Iris pigment epithelial cell (primary cell): ENCODE measurements at regions not wholly inside any gene's neighbourhood (a gene's known extent, or its start where the extent isn't known, plus 50 kb on each side); places are given as distances from the start of the nearest gene placed in this dataset.
A peak's percentile ranks its signal among the peaks of the same experiment; 100 is the strongest.
"Not testable (repeated sequence)": the region's sequence is repeated elsewhere in the genome, so short reads cannot be mapped to it uniquely, and the experiment has no call there.

ENCODE experiments used
- DNase-seq: peaks from one replicate; pipeline ENCODE4 v3.0.0-alpha.2; 2011; ENCODE audit warnings: low read depth

DNA sequence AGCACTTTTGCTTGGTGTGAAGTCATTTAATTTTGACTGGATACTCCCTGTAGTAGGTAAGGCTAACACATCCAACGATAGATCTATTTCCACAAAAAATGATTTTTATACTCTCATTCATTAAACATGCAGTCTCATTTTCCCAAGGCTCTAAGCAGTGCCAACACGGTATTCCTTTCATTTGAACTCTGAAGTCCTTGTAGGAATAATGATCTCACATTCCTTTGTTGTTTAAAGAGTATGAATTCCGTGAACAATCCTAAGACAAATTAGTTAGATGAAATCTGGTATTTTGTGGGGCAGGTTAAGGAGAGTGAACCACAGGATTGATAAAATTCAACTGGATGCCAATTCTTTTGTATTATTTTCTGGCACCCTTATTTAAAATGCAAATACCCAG lies 66.6 kb downstream of the LACC1 start:
- DNase-seq = no peak

DNA sequence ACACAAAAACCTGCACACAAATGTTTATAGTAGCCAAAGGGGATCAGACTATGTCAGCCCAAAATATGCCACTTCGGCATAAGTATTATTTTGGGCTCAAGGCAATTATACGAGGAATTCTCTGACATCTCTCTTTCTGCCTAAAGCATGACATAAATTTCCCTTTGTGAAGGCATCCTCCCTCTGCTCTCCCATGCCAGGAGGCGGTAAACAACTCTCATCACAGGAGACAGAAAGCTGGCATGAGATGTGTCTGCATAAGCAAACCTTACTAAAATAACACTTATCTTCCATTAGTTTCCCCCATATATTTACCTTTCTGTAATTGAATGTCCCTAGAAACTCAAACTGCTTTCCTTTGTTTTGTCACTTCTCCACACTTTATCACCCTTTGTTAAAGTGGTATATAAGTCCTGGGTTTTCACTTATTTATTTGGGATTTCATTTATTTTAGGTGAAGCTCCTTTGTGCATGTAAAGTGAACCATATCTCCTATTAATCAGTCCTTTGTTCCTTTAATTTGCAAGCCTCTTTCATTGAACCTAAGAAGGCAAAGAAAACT lies 68.3 kb downstream of the LACC1 start:
- DNase-seq = no peak

DNA sequence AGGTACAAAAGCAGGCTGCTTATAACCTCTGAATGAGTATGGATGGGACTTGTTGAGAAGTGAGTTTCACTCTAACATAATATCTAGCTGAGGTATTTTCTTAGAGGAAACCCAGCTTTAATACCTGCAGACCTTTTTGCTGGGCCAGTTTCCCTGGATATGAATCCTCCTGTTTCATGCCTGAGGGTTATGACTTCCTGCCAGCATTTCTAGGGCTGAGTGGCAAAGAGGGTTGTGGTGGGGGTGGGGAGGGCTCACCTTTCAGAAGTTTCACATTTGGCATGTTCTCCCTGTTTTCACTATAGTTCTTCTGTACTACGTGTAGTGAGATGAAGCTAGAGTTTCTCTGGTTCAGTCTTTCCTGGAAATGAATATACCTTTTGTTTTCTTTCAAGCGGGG lies 73.7 kb downstream of the LACC1 start:
- no peak for DNase-seq

DNA sequence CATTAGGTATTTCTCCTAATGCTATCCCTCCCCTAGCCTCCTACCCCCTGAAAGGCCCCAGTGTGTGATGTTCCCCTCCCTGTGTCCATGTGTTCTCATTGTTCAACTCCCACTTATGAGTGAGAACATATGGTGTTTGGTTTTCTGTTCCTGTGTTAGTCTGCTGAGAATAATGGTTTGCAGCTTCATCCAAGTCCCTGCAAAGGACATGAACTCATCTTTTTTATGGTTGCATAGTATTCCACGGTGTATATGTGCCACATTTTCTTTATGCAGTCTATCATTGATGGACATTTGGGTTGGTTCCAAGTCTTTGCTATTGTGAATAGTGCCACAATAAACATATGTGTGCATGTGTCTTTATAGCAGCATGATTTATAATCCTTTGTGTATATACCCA lies 77.3 kb downstream of the LACC1 start:
- not testable (repeated sequence) for DNase-seq

DNA sequence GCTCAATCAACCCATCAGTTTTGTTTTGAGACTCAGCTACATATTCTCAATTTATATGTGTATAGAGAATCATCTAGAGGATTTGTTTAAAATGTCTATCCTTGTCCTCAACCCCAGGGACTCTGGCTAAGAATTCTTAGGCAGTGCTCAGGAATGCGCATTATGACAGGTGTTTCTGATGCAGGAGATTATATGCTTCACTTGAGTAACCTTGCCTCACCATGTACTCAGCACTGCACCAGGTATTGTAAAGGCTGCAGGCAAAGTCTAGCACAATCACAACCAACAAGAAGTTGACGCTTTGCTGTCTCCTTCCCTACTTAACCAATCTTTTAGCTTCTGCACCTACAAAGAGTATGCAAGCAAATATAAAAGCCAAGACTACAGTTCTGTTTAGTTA lies 79.6 kb downstream of the LACC1 start:
- no peak for DNase-seq

DNA sequence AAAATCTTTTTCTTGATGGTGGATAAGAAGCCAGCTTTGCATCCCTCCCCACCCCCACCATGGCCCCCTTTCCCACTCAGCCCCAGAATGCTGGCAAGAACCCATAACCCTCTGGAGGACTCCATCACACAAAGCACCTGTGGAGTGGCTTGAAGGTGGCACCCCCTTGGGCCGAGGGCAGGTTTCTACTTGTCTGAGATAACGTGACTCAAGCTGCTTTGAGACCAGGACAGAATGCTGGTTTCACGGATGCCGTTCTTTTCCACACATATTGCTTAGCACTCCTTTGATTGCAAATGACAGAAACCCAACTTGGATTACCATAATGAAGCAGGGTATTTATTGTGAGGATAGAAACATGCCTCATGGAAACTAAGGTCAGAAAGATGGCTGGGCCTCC lies 82.2 kb downstream of the LACC1 start:
- DNase-seq = no peak

DNA sequence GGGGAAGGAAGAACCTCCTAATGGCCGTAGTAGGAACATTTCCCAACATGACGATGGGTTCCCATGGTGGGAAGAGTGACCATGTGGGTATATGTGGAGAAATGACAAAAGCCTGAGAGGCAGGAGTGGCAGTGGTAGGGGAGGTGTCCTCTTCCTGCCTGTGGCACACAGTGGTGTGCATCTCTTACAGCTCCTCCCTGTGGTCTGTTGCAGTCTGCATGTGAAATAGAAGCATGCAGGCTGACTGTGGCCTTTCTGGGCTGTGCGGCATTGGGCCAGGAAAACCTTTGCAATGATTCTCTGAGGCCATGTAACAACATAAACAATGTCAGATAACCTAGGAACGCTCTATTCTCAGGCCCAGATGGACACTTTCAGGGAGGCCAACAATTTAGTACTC lies 84.0 kb downstream of the LACC1 start:
- DNase-seq = no peak

DNA sequence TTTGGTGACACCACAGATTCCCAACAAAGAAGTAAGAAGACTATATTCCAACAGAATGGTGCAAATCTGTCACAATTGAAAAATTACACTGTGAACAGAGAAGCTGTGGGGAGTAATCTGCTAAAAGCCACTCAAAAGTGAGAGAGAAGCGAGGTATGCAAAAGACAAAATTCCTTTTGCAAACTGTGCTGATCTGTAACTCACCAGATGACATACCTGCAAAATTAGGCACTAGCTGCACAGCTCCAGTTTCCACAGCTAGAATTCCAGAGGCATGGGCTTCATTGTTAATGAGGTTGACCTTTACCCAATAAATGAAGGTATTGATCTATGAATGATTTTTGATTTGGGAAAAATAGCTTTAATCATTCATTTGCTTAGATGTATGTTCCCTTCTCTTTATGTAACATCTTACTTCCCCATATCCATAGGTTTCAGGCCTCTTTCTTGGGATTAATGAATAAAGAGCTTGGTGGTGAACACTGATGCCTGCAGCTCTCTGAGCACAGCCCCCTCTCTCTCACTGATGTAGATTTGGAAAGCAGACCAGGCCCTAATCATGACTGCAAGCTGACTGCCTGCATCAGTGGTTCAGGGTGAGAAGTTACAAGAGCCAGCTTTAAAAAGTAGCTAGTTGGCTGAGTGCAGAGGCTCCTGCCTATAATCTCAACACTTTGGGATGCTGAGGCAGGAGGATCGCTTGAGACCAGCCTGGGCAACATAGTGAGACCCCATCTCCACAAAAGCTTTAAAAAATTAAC lies 85.2 kb downstream of the LACC1 start:
- DNase-seq = no peak

DNA sequence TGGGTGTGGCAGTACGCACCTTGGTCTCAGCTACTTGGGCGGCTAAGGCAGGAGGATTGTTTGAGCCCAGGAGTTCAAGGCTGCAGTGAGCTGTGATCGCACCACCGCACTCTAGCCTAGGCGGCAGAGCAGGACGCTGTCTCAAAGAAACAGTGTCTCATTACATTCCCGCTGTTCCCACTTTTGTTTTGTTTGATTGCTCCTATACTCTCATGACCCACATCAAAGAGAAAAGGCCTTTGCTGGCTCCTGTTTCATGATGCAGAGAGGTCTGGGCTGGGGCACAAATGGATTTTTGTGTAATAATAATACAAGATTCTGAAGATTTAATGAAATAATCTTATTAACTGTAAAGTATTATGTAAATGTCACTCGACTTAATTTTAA lies 85.7 kb downstream of the LACC1 start:
- no peak for DNase-seq

DNA sequence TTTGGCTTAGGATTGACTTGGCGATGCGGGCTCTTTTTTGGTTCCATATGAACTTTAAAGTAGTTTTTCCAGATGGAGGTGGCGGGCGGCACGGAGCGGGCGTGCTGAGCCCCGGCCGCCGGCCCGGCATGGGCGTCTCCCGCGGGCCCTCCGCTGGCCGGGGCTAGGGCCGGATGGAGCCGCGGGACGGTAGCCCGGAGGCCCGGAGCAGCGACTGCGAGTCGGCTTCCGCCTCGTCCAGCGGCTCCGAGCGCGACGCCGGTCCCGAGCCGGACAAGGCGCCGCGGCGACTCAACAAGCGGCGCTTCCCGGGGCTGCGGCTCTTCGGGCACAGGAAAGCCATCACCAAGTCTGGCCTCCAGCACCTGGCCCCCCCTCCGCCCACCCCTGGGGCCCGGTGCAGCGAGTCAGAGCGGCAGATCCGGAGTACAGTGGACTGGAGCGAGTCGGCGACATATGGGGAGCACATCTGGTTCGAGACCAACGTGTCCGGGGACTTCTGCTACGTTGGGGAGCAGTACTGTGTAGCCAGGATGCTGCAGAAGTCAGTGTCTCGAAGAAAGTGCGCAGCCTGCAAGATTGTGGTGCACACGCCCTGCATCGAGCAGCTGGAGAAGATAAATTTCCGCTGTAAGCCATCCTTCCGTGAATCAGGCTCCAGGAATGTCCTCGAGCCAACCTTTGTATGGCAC lies 88.7 kb downstream of the LACC1 start:
- not testable (repeated sequence) for DNase-seq

DNA sequence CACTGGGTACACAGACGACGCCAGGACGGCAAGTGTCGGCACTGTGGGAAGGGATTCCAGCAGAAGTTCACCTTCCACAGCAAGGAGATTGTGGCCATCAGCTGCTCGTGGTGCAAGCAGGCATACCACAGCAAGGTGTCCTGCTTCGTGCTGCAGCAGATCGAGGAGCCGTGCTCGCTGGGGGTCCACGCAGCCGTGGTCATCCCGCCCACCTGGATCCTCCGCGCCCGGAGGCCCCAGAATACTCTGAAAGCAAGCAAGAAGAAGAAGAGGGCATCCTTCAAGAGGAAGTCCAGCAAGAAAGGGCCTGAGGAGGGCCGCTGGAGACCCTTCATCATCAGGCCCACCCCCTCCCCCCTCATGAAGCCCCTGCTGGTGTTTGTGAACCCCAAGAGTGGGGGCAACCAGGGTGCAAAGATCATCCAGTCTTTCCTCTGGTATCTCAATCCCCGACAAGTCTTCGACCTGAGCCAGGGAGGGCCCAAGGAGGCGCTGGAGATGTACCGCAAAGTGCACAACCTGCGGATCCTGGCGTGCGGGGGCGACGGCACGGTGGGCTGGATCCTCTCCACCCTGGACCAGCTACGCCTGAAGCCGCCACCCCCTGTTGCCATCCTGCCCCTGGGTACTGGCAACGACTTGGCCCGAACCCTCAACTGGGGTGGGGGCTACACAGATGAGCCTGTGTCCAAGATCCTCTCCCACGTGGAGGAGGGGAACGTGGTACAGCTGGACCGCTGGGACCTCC lies 89.4 kb downstream of the LACC1 start:
- DNase-seq = not testable (repeated sequence)

DNA sequence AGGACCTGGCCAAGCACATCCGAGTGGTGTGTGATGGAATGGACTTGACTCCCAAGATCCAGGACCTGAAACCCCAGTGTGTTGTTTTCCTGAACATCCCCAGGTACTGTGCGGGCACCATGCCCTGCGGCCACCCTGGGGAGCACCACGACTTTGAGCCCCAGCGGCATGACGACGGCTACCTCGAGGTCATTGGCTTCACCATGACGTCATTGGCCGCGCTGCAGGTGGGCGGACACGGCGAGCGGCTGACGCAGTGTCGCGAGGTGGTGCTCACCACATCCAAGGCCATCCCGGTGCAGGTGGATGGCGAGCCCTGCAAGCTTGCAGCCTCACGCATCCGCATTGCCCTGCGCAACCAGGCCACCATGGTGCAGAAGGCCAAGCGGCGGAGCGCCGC lies 90.2 kb downstream of the LACC1 start:
- DNase-seq = not testable (repeated sequence)

DNA sequence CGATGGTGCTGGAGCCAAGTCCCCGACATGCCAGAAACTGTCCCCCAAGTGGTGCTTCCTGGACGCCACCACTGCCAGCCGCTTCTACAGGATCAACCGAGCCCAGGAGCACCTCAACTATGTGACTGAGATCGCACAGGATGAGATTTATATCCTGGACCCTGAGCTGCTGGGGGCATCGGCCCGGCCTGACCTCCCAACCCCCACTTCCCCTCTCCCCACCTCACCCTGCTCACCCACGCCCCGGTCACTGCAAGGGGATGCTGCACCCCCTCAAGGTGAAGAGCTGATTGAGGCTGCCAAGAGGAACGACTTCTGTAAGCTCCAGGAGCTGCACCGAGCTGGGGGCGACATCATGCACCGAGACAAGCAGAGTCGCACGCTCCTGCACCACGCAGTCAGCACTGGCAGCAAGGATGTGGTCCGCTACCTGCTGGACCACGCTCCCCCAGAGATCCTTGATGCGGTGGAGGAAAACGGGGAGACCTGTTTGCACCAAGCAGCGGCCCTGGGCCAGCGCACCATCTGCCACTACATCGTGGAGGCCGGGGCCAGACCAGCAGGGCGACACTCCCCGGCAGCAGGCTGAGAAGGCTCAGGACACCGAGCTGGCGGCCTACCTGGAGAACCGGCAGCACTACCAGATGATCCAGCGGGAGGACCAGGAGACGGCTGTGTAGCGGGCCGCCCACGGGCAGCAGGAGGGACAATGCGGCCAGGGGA lies 91.0 kb downstream of the LACC1 start:
- DNase-seq = not testable (repeated sequence)

DNA sequence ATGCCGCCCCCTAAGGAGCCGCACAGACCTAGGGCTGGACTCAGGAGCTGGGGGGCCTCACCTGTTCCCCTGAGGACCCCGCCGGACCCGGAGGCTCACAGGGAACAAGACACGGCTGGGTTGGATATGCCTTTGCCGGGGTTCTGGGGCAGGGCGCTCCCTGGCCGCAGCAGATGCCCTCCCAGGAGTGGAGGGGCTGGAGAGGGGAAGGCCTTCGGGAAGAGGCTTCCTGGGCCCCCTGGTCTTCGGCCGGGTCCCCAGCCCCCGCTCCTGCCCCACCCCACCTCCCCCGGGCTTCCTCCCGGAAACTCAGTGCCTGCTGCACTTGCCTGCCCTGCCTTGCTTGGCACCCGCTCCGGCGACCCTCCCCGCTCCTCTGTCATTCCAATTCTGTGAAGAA lies 91.6 kb downstream of the LACC1 start:
- DNase-seq = not testable (repeated sequence)

DNA sequence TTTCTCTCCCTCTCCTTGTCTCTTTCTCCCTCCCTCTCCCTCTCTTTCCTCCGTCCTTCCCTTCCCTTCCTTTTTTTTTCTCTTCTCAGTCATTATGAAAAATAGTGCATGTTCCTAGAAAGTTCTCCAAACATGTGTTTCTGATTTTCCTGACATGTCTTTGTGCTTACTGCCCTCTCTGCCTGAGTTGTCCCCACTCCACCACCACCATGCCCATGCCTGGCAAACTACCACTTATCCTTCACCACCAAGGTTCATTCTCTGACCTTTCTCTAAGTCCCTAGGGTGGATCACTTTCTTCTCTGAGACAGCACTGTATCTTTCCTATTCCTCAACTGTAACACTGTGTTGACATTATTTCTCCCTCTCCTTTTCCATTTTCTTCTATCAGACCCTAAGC lies 98.2 kb downstream of the LACC1 start:
- DNase-seq = no peak

DNA sequence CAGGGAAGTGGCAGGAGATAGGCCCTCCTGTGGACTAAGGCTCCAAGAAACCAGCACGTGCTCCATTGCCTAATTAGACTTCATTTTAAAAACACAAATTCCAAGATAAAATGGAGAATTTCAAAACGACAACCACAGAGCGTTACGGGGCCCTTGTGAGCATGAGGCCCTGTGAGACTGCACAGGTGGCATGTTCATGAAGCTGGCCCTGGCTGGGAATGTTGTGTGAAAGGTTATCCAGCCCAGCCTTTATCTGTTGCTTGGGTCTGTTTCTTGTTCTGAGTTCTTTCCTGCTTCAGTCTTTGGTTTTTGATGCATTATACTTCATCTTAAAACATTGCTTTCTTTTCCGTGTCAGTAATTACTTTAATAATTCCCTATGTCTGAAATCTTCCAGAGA lies 99.0 kb downstream of the LACC1 start:
- no peak for DNase-seq

DNA sequence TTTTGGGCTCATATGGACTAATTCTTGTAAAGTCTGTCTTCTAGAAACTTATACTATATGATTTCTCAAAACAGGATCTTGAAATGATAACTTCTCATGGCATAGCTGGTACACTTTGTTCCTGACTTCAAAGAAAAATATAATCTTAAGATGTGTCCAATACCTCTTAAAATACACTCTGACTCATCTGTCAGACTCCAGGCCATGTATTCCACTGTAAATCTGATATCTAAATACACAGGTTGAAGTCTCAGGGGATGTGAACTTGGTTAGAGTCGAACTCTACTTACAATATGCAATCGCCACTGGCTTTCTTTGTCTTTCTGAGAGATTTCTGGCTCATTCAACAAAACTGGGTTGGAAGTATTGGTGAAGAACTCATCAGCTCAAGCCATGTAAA lies 99.8 kb downstream of the LACC1 start:
- DNase-seq = peak; percentile 9

DNA sequence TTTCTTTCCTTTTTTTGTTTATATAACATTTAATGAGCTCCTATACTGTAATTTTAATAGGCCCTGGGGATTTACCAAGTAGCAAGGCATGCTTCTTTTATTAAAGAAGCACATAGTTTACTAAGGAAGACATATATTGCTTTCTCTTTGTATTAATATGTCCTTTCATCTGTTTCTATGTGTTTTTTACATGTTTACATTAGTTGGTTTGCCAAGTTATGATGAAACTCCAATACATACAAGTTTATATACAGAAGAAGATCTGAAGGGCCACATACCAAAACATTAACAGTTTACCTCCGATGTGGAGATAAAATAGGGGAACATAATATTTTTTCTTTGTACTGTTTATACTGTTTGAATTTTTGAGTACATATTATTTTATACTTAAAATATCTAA lies 100.9 kb downstream of the LACC1 start:
- DNase-seq = no peak

DNA sequence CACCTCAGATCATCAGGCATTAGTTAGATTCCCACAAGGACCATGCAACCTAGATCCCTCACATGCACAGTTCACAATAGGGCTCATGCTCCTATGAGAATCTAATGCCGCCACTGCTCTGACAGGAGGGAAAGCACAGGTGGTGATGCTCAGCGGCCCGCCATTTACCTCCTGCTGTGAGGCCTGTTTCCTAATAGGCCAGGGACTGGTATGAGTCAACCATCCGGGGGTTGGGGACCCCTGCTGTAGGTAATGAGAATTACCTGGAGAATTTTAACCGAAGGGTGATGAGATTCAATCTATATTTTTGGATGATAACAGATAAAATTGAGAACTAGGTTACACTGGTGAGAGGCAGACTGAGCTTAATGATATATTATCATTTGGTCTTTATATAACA lies 101.4 kb downstream of the LACC1 start:
- DNase-seq = no peak

DNA sequence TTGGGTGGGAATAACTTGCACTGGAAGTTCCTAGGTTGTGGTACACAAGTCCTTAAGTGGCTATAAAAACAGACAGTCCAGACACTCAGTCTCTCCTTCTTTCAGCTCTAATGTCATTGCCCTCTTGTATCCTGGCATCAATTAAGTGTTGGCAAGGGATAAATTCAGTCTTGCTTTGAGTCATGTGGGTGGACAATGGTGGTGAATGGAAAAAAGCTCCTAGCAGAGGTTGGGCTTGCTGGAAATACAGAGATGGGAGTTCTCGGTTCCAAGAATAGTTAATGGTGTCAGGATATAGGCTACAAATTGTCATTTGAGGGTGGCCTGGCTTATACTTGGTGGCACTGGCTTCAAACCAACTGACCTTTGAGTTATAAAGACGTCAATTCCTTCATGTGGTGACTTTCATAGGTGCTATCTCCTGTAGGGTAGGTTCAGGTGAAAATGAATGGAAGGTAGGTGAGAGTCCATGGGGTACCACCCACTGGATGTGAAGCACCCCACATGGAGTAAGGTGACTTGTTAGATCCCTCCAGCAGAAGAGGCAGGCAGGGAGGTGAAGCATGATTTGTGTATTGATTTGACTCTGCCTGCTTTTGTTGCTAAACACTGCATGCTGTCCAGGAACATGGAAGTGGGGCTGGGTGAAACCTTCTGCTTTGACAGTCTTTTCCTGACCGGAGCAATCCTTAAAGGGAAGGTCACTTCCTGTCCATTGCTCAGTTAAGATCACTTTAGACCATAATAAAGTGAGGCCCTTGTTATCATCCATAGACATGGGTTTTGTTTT lies 102.0 kb downstream of the LACC1 start:
- no peak for DNase-seq

DNA sequence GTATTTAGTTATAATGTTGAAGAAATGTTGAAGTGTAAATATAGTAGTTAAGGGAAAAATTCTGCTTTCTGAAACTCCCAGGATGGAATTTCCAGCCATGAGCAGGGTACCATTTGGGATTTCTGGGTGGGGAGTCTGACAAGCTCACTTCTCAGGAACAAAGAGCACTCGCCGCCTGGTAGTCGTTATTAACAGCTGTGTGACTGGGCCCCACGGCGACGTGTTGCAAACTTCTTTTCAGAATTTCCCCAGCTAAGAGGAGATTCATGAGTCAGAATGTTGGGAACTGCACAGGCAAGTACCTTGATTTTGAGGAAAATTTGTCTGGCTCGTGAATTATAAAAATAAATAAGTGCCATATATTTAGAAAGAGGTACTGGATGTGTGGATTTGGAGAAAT lies 103.7 kb downstream of the LACC1 start:
- DNase-seq = no peak
